Adrenal gland (tissue), 5 donors: ENCODE measurements at regions not wholly inside any gene's neighbourhood (a gene's known extent, or its start where the extent isn't known, plus 50 kb on each side); places are given as distances from the start of the nearest gene placed in this dataset.

Source experiments
- POLR2A ChIP-seq, 2 donors: fragments of 450-650 bp; IDR thresholded peaks; one replicate each; pipeline ENCODE4 v1.6.1; 2017; ENCODE audit warnings: antibody characterized with exemption in 2 of 2, mild to moderate bottlenecking in 2 of 2, moderate library complexity in 1 of 2
- TF ChIP-seq, protein P1 (sequence below), 6 experiments: fragments of 450-650 bp in 4 of 6; fragments of 200-600 bp in 2 of 6; sonication (generic) in 1 of 6; IDR thresholded peaks; 1 replicate in 5 of 6; 2 replicates in 1 of 6; pipeline versions ENCODE4 v1.5.1 to v1.8.0; 2016 to 2021; ENCODE audit warnings: antibody characterized with exemption in 6 of 6, mild to moderate bottlenecking in 2 of 6, moderate library complexity in 1 of 6
- donor health status: DM: no; HTN: no; CAD: no.

DNA sequence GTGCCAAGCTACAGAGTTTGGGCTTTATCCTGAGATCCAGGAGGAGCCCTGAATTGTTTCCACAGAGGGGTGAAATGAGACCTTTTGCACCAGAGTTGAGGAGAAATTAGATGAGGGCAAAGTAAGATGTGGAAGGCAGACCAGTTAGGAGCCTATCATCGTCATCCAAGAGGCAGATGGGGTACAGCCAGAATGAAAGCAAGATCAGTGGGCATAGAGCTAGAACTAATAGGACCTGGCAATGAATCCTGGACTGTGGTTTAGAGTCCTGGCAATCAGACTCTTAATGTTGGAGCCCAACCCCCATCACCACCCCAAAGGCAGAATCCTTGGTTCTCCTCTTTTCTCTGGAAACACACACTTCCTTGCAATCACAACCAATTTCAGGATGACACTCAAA is 166.6 kb upstream of the HMGA2 start:
- TF ChIP-seq, protein P1, sequence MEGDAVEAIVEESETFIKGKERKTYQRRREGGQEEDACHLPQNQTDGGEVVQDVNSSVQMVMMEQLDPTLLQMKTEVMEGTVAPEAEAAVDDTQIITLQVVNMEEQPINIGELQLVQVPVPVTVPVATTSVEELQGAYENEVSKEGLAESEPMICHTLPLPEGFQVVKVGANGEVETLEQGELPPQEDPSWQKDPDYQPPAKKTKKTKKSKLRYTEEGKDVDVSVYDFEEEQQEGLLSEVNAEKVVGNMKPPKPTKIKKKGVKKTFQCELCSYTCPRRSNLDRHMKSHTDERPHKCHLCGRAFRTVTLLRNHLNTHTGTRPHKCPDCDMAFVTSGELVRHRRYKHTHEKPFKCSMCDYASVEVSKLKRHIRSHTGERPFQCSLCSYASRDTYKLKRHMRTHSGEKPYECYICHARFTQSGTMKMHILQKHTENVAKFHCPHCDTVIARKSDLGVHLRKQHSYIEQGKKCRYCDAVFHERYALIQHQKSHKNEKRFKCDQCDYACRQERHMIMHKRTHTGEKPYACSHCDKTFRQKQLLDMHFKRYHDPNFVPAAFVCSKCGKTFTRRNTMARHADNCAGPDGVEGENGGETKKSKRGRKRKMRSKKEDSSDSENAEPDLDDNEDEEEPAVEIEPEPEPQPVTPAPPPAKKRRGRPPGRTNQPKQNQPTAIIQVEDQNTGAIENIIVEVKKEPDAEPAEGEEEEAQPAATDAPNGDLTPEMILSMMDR (IDR thresholded peaks at IDR 0.05): no peak
- TF ChIP-seq POLR2A (IDR thresholded peaks at IDR 0.05): no peak
